NCI-H2196 treated with DMSO at 0.1 percent for 48 hours (cell line): ENCODE measurements at regions not wholly inside any gene's neighbourhood (a gene's known extent, or its start where the extent isn't known, plus 50 kb on each side); places are given as distances from the start of the nearest gene placed in this dataset.

Experiments
- DNase-seq: peaks from one replicate; lab custom pipeline; 2025; ENCODE audit not compliant: unreplicated experiment; lab: John Stamatoyannopoulos, UW

DNA sequence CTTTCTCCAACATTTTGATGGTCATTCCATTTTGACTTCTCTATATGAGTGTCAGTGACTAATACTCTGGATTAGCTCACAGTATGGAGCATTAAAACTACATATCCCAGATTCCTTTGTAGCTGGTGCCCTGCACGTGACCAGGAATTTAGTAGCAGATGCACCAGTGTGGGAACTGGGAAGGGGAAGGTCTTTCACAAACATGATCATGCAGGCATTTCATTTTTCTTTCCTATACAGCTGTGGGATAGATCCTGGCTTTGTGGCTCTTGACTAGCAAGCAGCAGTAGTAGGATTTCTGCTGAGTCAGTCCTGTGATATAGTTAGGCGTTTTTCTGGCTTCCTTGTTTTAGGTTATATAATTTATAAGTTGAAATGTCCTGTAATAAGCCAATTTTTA lies 971.0 kb upstream of the CDH2 start:
- DNase-seq, result no peak

DNA sequence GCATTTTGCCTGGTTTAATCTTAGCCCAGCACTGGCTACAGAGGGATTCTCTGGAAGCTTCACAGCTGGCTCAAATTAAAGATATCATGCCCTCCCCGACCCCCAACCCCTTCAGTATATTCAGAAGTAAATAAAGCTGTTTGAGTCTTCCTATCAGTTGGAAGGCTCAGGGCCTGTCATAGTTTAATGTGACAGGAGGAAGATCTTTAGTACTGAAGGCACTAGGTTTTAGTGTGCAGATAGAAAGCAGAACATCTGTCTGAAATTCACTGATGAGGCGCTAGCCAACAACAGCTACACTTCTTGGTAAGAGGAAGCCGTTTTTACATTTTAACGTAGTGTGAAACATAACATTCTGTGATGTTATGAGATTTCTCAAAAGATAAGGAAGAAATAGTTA lies 969.1 kb upstream of the CDH2 start:
- no peak for DNase-seq

DNA sequence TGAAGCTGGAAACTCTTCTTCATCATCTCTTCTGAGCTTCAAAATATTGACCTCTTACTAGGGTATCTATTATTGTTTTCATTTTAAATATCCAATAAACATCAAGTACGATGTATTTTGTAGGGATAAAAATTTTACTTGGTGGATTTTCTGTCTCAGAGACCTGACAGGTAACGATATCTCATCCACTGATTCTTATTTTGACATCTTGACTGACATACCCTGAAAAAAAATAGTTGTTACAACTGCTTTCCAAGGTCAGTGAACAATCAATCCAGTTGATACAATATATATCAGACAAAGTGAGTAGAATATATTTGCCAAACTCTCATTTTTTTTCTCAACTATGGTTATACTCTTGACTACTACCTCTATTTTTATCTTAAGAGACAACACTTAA lies 963.7 kb upstream of the CDH2 start:
- DNase-seq, result no peak

DNA sequence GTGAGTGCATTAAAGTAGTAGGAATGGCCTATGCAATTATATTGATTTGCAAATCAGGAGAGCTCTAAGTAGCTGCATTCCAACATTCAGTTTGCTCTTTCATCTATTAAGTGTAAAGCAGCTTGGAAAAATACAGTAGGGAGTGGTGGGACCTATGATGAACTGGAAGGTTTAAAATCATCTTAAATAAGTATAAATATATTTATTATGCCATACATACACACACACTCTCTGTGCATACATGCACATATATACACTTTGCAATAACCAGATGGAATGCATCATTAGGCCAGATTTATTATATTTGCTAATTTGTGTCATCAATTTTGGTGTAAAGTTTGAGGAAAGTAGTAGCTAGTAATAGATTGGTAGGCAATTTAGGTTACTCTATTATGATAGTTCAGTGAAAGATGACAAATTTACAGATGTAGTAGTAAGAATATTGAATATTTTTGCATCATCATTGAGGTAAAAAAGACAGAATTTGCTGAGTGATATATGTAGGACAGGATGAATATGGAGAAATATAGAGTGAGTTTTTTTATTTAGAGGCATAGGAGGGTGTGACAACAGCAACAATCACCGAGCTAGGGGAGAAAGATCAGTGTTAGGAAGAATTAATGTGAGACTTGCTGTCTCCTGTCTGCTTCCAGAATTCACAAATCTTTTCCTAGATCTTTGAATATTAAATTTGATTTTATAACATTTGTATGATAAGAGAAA lies 961.0 kb upstream of the CDH2 start:
- DNase-seq, result no peak

DNA sequence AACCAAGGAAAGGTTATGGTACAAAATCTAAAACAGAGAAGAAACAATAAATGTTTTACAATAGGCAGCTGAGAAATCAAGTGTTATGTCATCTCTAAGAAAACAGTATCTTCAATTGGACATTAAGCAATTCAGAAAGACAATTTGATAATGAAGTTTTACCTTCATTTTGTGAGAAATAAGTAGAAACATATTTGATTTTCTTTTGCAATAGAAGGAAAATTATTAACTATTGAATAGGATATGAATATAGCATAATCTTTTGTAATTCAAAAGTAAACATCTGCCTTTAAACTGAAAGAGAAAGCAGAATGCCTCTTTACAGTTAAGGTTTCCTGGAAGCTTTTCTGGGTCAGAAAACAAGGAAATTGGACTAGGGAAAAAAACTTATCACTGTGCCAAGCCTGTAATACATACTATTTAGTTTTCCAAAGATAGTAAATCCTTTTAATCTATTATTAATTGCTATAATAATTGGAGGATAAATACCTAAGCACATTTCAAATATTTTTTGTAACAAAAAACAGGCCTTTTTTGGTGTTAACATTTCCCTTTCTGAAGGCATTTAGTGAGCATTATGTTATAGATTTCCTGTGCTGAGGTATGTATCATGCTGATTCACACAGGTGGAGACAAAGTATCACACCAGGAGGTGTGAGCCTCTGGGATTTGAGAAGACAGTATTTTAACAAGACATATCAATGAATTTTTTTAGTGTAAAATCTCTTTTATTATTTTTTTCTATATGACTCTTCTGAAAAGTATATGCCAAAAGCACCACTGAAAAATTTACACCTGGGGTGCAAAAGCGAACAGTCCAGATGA lies 947.0 kb upstream of the CDH2 start:
- DNase-seq, result no peak

DNA sequence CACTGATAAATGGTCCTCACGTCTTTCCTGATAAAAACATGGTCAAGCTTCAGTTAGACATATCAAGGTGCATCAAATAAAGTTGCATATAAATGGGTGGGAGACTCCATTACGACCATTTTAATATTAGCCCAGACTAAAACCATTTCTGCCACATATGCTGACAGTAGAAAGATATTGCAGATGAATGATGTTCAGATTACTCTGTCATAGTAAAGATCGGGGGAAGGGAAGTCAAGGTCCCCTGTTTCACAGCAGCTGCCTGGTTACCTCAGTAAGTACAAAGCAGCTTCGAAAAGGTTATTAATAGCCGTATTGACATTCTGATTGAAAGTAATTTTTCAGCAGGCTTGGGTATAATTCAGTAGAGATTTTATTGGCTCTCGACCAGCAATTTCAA lies 927.7 kb upstream of the CDH2 start:
- no peak for DNase-seq

DNA sequence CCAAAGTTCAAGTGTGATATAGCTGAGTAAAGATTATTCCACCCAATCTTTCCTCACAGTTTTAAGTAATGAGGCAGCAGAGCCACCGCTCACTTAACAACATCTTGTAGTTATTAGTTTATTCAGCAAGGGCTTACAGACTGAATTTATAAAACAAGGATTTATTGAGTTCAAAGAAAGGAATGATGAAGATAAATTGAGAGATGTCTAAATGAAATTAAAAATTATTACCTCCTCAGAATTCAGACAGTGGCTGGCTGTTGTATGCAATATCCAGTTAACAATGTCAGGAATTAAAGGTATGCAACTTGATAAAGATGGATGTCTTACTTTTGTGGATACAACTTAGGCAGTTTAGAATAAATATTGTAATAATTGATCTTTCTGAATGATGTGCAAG lies 927.3 kb upstream of the CDH2 start:
- no peak for DNase-seq

DNA sequence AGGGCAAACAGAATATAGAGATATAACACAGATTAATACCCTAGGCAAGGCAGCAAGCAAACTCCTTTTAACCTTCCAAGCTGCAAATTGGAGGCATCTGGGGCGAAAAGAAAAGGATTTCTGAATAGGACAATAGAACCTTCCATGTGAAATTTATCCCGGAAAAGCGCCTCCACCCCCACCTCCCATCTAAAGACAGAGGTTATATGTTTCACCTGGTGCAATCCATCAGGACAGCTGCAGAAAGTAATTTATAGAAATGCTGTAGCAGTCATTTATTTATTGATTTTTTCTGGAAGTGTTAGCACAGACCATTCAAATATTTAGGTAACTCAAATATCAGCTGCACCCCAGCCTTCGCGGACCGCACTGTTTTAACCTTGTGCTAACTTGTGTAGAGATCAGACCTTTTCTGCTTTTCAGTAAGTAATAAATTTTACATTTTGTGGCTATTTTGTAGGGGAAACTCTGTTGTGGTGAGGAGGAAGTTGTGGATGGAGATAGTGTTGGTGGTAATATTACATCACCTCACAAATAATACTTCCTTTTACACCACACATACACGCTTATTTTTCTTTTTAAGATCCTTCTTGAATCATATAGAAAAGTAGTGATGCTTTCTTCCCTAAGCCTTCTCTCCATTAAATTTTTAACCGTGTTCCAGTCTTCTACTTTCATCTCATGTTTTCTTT lies 919.3 kb upstream of the CDH2 start:
- no peak for DNase-seq

DNA sequence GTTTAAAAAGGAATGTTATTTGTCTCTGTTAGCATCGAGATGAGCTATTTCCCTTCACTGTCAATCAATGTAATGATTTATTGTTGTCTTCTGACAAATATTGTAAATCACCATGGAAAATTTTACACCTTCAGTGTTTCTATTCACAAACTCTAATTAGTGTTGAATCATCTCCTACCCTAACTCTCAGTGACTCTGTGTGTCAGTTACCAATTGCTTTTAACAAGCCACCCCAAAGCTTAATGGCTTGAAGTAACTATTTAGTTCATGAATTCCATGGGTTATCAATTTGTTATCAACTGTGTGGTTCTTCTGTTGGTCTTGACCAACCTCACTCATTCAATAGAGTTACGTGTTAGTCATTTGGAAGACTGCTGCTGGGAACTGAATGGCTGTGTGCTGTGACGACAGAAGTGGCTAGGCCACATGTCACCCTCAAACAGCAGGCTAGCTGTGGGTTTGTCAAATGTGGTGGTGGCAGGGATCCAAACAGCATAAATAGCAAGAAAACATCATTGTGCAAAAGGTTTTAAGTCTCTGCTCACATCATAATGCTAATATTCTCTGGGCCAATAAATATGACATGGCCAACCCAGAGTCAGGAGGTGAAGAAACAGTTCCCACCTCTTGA lies 910.8 kb upstream of the CDH2 start:
- no peak for DNase-seq

DNA sequence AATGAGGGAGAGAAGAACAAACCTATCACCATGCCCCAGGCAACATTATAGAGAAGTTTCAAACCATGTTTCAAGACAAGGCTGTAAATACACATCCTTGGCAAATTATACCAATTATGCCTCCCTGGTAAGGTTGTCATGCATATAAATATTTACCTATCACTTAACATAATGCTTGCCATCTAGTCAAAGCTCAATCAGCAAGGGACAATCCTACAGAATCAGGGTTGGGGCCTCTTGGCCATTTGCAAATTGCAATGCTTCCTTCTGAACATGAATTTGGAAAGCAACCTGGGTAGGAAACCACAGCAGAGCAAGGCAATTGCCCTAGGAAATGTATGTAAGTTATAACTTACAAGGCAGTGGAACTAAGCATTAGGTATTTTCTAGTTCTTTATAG lies 907.2 kb upstream of the CDH2 start:
- DNase-seq, result no peak

DNA sequence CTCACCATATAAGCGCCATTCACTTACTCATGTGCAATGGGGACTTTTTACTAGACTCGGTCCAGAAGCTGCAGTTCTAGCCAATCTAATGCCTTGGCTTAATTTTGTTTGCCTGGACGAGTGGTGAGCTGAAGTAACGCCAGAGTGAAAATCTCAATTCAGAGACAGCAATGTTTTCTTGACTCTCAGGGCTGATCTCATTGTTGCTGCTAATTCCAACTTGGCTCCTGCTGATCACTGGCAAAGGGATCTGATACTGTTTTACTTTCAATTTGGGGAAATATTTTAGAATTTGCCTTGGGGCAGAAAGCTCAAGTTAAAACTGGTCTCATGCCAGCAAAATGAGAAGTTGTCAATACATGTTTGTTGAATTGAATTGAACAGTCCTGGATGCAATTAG lies 906.6 kb upstream of the CDH2 start:
- DNase-seq, result no peak

DNA sequence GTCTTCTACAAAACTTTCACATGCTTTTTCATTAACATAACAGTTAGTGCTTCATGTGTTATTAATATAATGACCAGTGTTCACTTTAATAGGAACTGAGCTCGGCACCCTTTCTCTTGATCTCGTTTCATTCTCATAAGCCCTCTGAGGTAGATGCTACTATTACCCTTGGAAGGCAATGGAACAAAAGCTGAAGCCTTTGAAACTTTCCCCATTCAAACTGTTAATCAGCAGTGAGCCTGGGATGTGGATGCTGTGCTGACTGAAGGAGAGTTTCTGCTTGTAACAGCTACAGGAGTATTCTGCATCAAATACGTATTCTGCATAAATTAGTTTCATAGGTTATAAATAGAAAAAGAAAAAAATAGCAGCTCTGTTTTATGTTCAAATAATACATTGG lies 904.0 kb upstream of the CDH2 start:
- DNase-seq, result no peak

DNA sequence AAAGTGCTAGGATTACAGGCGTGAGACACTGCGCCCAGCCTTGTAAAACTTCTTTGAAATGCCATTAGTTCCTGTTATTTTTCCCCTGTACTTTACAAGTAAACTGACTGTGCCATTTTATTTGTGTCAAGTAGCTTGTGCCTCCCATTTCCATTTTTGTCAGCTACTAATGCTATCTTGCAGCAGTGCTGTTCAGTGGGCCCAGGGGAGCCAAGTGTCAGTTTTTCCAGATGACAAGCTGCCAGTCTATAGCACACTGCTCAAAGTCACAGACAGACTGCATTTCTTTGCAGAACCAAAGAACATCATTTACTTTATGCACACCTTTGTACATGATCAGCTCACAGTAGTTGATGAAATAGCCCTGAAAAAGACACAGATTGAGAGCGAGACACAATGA lies 901.3 kb upstream of the CDH2 start:
- no peak for DNase-seq

DNA sequence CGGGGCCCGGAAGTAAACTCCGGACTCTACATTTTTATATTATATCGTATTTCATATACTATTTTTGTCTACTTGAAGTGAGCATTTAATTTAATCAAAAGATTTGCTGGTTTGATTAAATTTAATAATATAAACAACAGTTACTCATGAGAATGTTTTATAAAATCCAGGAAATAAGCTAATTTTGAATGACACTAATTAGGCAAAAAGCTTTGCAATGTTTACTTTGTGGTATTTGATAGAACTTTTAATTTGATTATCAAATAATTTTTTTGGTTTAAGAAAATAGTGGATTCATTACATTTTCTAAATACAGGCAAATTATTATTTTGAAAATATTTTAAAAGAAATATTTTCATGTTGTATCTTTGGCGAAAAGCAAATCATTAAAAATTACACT lies 900.4 kb upstream of the CDH2 start:
- no peak for DNase-seq

DNA sequence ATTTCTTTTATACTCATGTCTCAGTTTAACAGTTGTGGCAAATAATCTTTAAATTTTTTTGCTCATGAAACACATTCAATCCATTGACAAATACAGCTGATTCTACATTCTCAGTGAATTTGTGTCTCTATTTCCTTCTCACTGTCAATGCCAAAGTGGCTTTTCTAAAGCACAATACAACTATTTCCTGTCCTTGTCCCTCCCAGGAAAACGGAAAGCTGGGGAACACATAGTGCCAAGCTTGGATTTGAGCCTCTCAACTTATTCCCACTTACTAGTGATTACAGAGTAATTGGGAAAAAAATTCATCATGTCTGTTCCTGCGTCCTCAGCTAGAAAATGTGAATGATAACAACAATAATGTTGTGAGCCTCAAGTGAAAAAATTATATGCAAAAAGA lies 899.7 kb upstream of the CDH2 start:
- no peak for DNase-seq

DNA sequence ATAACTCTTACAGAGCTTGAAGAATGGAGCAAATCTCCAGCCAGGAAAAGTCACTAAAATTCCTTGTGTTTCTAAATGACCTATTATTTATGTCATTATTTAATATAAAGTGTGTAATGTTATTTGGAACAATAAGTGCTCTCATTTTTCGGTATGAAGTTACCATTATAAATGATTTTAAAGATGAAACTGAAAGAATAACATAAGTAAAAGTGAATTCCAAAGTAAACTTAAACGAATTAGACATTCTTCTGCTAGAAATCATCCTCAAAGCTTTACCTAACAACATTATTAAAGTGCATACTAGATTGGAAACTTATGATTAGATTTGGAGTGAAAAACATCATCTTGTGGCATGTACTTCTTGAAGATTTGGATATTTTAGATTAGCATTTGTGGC lies 897.2 kb upstream of the CDH2 start:
- no peak for DNase-seq

DNA sequence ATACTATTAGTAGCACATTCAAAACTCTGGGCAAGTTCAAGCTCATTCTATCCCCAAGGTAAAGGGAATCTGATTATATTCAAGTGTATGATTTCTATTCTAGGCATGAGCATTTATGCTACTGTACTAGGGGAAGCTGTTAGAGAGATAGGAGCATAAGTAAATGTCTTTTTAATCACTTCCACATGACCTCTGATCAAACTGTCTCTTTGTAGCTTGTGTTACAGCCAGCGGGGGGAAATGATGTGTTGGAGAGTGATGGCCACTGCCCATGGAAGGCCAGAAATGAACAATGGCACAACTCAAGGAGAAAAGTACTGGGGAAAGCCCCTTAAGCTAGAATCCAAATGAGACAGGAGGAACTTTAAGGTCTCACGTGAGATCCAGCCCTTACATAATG lies 894.9 kb upstream of the CDH2 start:
- DNase-seq, result no peak

DNA sequence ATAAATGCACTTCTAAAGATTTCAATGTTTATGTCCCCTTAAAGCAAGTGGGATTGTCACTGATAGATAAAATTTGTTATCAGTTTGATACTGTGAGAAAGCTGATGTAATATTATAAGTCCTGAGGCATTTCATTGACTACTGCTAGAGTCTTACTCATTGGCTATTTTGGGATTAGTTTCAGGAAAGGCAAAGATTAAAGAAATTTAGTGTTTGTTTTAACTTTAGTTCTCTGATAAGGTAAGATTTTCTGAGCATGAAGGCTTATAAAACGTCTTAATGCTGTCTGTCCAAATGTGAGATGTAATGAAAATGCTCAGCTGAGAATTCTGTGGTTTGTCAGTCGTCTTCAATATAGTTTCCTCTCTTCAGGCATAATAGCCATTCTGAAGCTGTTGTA lies 886.4 kb upstream of the CDH2 start:
- DNase-seq, result no peak

DNA sequence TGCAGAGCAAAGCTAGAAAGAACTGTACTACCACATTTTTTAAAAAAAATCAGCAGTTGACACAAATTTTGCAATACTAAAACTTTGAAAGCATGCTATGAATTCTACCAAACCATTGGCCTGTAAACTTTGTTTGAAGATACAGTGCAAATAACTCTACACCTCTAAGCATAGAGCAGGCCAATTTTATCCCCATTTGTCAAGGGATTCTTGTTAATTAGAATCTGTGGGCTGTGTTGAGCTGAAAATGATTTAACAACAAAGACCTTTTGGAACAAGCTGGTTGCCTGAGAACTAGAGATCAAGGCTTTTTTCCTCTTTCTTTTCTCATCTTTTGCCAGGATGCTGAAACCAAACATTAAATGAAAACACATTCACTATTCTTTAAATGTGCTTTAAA lies 886.0 kb upstream of the CDH2 start:
- no peak for DNase-seq

DNA sequence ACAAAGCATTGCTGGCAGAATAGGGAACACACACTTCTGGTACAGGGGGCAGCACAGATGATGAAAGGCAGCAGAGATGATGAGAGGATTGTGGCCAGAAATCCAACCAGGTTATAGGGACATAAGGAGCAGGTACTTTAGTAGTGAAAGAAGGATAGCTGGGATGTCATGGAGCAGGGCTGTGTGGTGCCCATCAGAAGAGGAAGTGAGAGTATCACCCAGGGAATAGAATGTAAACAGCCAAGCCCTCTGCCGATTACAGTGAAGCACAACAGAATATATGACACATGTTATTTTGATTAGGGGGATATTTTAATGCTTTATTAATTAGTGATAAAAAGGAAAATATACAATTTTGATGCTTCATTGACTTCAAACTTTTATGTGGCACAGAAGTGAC lies 883.4 kb upstream of the CDH2 start:
- DNase-seq, result no peak

DNA sequence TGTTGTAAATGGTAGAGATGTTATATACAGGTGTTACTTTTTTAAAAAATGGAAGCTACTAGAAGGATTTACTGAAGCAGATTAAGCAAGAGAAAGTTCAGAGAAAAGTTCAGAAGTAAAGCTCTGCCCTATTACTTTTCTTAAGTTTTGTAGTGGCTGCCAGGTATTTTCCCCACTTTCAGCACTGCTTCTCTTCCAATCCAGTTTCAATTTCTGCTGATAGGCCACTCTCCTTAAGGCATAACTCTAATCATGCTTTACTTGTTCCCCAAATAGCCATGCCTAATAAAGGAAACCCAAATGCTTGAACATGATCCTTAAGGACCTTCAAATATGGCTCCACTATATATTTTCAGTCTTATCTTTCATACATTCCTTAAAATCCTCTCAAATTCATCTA lies 880.8 kb upstream of the CDH2 start:
- DNase-seq, result no peak

DNA sequence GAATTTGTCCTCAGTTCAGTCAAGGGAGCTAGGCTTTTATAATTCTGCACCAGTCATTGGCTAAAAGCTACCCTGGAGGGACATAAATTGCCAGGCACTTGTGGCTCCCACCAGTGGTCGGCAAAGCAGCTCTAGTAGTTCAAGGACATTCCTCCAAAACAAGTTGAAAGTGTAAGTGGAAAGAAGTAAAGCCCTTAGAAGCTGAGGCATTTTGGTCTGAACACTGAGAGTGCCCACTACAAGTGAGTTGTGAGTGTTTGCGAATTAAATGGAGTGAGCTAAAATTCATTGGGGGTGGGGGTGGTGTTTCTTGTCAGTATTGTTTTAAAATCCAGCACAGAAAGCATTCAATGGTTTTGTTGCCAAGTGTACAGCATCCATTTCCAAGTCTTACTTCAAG lies 879.9 kb upstream of the CDH2 start:
- no peak for DNase-seq
